SU-DHL-6 (cell line): ENCODE measurements at regions not wholly inside any gene's neighbourhood (a gene's known extent, or its start where the extent isn't known, plus 50 kb on each side); places are given as distances from the start of the nearest gene placed in this dataset.

Experiments used
- EZH2phosphoT487 ChIP-seq: fragments of 200-600 bp; sonication (generic), shearing (Covaris generic); conservative IDR thresholded peaks from 2 replicates; pipeline ENCODE4 v1.6.1; 2018; ENCODE audit warnings: mild to moderate bottlenecking, antibody characterized with exemption, low read length, moderate library complexity, mixed read lengths
- TF ChIP-seq, protein P1 (sequence below): fragments of 200-600 bp; sonication (generic); IDR thresholded peaks from one replicate; pipeline ENCODE4 v1.5.1; 2017; ENCODE audit warnings: antibody characterized with exemption, mild to moderate bottlenecking, low read length, moderate library complexity; ENCODE audit not compliant: insufficient read depth, poor library complexity, severe bottlenecking

- TF ChIP-seq, protein P1, sequence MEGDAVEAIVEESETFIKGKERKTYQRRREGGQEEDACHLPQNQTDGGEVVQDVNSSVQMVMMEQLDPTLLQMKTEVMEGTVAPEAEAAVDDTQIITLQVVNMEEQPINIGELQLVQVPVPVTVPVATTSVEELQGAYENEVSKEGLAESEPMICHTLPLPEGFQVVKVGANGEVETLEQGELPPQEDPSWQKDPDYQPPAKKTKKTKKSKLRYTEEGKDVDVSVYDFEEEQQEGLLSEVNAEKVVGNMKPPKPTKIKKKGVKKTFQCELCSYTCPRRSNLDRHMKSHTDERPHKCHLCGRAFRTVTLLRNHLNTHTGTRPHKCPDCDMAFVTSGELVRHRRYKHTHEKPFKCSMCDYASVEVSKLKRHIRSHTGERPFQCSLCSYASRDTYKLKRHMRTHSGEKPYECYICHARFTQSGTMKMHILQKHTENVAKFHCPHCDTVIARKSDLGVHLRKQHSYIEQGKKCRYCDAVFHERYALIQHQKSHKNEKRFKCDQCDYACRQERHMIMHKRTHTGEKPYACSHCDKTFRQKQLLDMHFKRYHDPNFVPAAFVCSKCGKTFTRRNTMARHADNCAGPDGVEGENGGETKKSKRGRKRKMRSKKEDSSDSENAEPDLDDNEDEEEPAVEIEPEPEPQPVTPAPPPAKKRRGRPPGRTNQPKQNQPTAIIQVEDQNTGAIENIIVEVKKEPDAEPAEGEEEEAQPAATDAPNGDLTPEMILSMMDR = no peak
- no peak for TF ChIP-seq EZH2phosphoT487
Observed at GRCh38 chr1:201603613-201604232, 64.8 kb downstream of the NAV1 start.
